K562 (cell line): ENCODE measurements at regions not wholly inside any gene's neighbourhood (a gene's known extent, or its start where the extent isn't known, plus 50 kb on each side); places are given as distances from the start of the nearest gene placed in this dataset.

Source experiments
- ATAC-seq: fragments of 200-7000 bp; cut with Tn5 transposase; 3 replicates; pipeline ENCODE4 v1.9.1; 2020; ENCODE audit warnings: moderate library complexity
- BruUV-seq: library from RNA; stranded (reverse); fragments of 400-500 nt; replicated peaks from 2 replicates; lab custom pipeline; 2021; lab: Mats Ljungman, UMichigan
- CTCF ChIA-PET: fragments of 300-600 bp; formaldehyde crosslinking; extraction: SDS; loops from one replicate; lab custom pipeline; 2021; ENCODE audit warnings: low intra/inter-chr PET ratio; lab: Yijun Ruan, JAX
- POLR2A ChIA-PET: fragments of 300-600, 350-650 bp; sonication (Branson Sonifier 250); formaldehyde crosslinking; extraction: SDS; loops from one replicate; lab custom pipeline; 2021; ENCODE audit warnings: antibody characterized with exemption, inconsistent platforms; lab: Yijun Ruan, JAX
- DNase-seq, 4 experiments: peaks; one replicate each; pipeline versions ENCODE4 v3.0.0 to v3.0.0-alpha.2; 2011 to 2018; ENCODE audit warnings: low spot score in 3 of 4, mixed read lengths in 3 of 4; ENCODE audit errors: extremely low read depth in 1 of 4
- FAIRE-seq: peaks from 2 replicates; lab custom pipeline; 2011; peaks lifted over from hg19 to GRCh38; lab: Jason Lieb, UNC
- H2AFZ ChIP-seq: 2 replicates; pipeline ENCODE4 v1.6.0; 2011; ENCODE audit warnings: low read depth, low read length, control low read depth, inconsistent platforms
- H3K27ac ChIP-seq: fragments of 200-600 bp; 3 replicates; pipeline ENCODE4 v1.8.0; 2011; ENCODE audit warnings: low read depth, mild to moderate bottlenecking, control low read depth, inconsistent platforms, low read length, moderate library complexity, mixed read lengths; ENCODE audit errors: extremely low read depth
- H3K27me3 ChIP-seq, 2 experiments: fragments of 300-600 bp in 1 of 2; 2 replicates in 1 of 2; 3 replicates in 1 of 2; pipeline versions ENCODE4 v1.6.0 to v1.8.0; 2011; ENCODE audit warnings: inconsistent platforms in 2 of 2, low read length in 2 of 2, mild to moderate bottlenecking in 1 of 2, mixed read lengths in 1 of 2, moderate library complexity in 1 of 2; ENCODE audit not compliant: control insufficient read depth in 2 of 2, insufficient read depth in 2 of 2
- H3K36me3 ChIP-seq: fragments of 300-600 bp; 3 replicates; pipeline ENCODE4 v1.8.0; 2011; ENCODE audit warnings: mild to moderate bottlenecking, low read length, inconsistent platforms; ENCODE audit not compliant: control insufficient read depth, insufficient read depth
- H3K4me1 ChIP-seq, 2 experiments: fragments of 200-600 bp in 1 of 2; replicated peaks in 1 of 2; 2 replicates in 1 of 2; 3 replicates in 1 of 2; pipeline versions ENCODE4 v1.5.1 to v1.8.0; 2011; ENCODE audit warnings: inconsistent platforms in 2 of 2, low read length in 2 of 2, mild to moderate bottlenecking in 1 of 2, mixed read lengths in 1 of 2, moderate library complexity in 1 of 2; ENCODE audit not compliant: control insufficient read depth in 2 of 2, insufficient read depth in 2 of 2
- H3K4me2 ChIP-seq: 2 replicates; pipeline ENCODE4 v1.6.1; 2011; ENCODE audit warnings: low read length, control low read depth, inconsistent platforms, mixed read lengths; ENCODE audit not compliant: insufficient read depth
- H3K4me3 ChIP-seq: fragments of 200-600 bp; sonication (generic), shearing (Covaris generic); 2 replicates; pipeline ENCODE4 v1.5.1; 2016; ENCODE audit warnings: control low read depth, inconsistent platforms
- H3K79me2 ChIP-seq: fragments of 200-600 bp; 3 replicates; pipeline ENCODE4 v1.8.0; 2011; ENCODE audit warnings: low read length, inconsistent platforms; ENCODE audit not compliant: control insufficient read depth, insufficient read depth
- H3K9ac ChIP-seq, 2 experiments: 2 replicates each; pipeline versions ENCODE4 v1.6.0 to v1.6.1; 2011; ENCODE audit warnings: low read depth in 2 of 2, low read length in 2 of 2, control low read depth in 1 of 2, inconsistent platforms in 1 of 2, mild to moderate bottlenecking in 1 of 2, mixed read lengths in 1 of 2; ENCODE audit not compliant: insufficient read depth in 1 of 2
- H3K9me1 ChIP-seq: one replicate; pipeline ENCODE4 v1.6.0; 2011; ENCODE audit warnings: inconsistent platforms, mild to moderate bottlenecking, low read length, moderate library complexity; ENCODE audit not compliant: control insufficient read depth, insufficient read depth
- H3K9me3 ChIP-seq: replicated peaks from 2 replicates; pipeline ENCODE4 v1.5.1; 2011; ENCODE audit warnings: low read depth, low read length, inconsistent platforms; ENCODE audit not compliant: control insufficient read depth, insufficient read depth
- H4K20me1 ChIP-seq: replicated peaks from 2 replicates; pipeline ENCODE4 v1.6.1; 2011; ENCODE audit warnings: low read length, inconsistent platforms, mixed read lengths; ENCODE audit not compliant: control insufficient read depth, insufficient read depth
- HDAC3 ChIP-seq: fragments of 450-650 bp; IDR thresholded peaks from 2 replicates; pipeline ENCODE4 v1.6.1; 2018; ENCODE audit warnings: borderline replicate concordance, mild to moderate bottlenecking, moderate library complexity; ENCODE audit not compliant: partially characterized antibody
- NFXL1 ChIP-seq: fragments of 450-650 bp; formaldehyde crosslinking; IDR thresholded peaks from 2 replicates; pipeline ENCODE4 v1.4.0; 2021; ENCODE audit warnings: mild to moderate bottlenecking
- ZNF24 ChIP-seq: fragments of 450-650 bp; IDR thresholded peaks from 2 replicates; pipeline ENCODE4 v1.6.1; 2016
- ZNF280A ChIP-seq: fragments of 450-650 bp; IDR thresholded peaks from 2 replicates; pipeline ENCODE4 v1.6.1; 2018; ENCODE audit warnings: mild to moderate bottlenecking, low read depth; ENCODE audit not compliant: partially characterized antibody
- WGBS: fragments of 100-300 bp; shearing (Covaris generic); methylation state at CpG from one replicate; pipeline ENCODE4 v1.1.6; 2016; ENCODE audit warnings: low coverage, mixed read lengths; ENCODE audit not compliant: insufficient coverage; ENCODE audit errors: missing lambda C conversion rate; 5-methylcytosine and 5-hydroxymethylcytosine counted together
- in situ Hi-C: fragments of 300-500 bp; cut with MboI; formaldehyde crosslinking; loops from 4 replicates; pipeline ENCODE4 v1.15.0; 2018; ENCODE audit warnings: inconsistent platforms, mixed read lengths
- intact Hi-C: fragments of 100-400 bp; cut with micrococcal nuclease; formaldehyde crosslinking; loops from 2 replicates; pipeline ENCODE4 v1.14.2; 2022

GRCh38 chr13:111625526-111626315, 305.3 kb downstream of the TEX29 start:
- Histone ChIP-seq H3K27me3 (peaks cover 0 to 10% of the 10 kb centered on the region in 2 experiments; a peak in 2 of 5 replicates), H3K36me3 (no peaks in the 10 kb centered on the region), H4K20me1 (no peaks in the 10 kb centered on the region), H3K9me3 (no peaks in the 10 kb centered on the region), H2AFZ (no peak overlapping the region), H3K79me2 (no peaks in the 10 kb centered on the region), H3K4me1 (no peaks in the 10 kb centered on the region), H3K27ac (no peak overlapping the region), H3K9ac (no peak overlapping the region), H3K4me2 (no peak overlapping the region), H3K4me3 (no peak overlapping the region), H3K9me1 (no peaks in the 10 kb centered on the region)
- ATAC-seq: no peak
- POLR2A ChIA-PET: no interaction called here
- no peak for FAIRE-seq
- TF ChIP-seq ZNF24: no peak
- TF ChIP-seq HDAC3: no peak
- no peak for TF ChIP-seq NFXL1 (CRISPR knock-in tag)
- TF ChIP-seq ZNF280A: no peak
- intact Hi-C loops (no loop called here), in situ Hi-C loops (no loop called here)
- no peak for DNase-seq
- 0% methylated on average over 13 of the region's 13 CpGs for WGBS
- CTCF ChIA-PET: no interaction called here
- no TSS peak for BruUV-seq
